Stimulated activated CD4-positive, alpha-beta T cell treated with anti-CD3 and anti-CD28 coated beads, Interleukin-12 subunit alpha, Interleukin-12 subunit beta, amount 100 ng/mL, for 4 hours (primary cell): ENCODE measurements at regions not wholly inside any gene's neighbourhood (a gene's known extent, or its start where the extent isn't known, plus 50 kb on each side); places are given as distances from the start of the nearest gene placed in this dataset.
"Not testable (repeated sequence)": the region's sequence is repeated elsewhere in the genome, so short reads cannot be mapped to it uniquely, and the experiment has no call there.

Source experiments
- DNase-seq: peaks from one replicate; pipeline ENCODE4 v3.0.0-alpha.2; 2020

GRCh38 chr21:9572782-9573181, 948.6 kb upstream of the TPTE start:
- DNase-seq = not testable (repeated sequence)

DNA sequence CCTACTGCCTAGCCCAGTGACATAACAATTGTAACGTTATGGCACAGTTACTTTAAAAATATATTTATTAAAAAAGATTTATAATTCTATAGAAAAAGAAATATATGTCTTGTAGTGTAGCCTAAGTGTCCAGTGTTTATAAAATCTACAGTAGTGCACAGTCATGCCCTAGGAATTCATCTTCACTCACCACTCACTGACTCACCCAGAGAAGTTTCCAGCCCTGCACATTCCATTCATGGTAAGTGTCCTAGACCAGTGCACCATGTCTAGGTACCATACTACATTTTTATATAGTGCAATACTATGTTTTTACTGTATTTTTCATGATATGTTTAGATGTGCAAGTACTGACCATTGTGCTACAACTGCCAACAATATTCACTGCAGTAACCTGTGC, 947.9 kb upstream of the TPTE start:
- not testable (repeated sequence) for DNase-seq

GRCh38 chr21:9579275-9579674, 942.1 kb upstream of the TPTE start:
- DNase-seq = not testable (repeated sequence)

DNA sequence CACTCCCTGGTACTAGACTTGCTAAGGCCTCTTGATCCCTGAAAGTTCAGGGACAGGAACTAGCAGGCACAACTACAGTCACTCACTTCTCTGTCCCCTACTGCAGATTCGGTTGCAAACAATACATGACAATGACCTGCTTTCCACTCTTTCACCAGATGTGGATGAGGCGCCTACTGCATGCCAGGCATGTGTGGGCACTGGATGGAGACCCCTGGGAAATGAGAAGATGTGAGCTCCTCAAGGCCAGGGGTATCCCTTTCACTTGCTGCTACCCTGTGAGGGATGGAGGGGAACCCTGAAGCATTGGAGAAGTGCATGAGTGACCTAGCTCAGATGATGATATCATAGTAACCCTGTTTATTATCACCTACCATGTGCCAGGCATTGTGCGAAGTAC, 933.4 kb upstream of the TPTE start:
- not testable (repeated sequence) for DNase-seq

DNA sequence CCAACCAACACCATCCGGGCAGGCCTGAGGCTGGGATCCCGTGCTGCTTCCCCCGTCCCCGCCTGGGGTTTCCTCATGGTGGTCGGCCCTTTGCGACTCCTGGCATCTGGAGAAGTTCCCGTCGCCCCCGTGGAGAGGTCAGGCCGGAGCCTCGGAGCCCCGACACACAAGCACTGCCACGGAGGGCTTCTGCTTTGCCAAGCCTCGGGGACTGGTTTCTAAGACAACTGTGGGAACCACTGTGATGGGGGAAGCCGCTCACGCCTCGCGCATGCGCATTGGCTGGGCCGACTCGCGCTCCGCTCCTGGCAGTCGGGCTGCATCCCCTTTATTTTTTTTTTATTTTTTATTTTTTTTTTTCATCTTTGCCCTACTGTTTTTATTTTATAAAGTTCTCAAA, 928.8 kb upstream of the TPTE start:
- DNase-seq = not testable (repeated sequence)

GRCh38 chr21:9593646-9594045, 927.7 kb upstream of the TPTE start:
- DNase-seq = not testable (repeated sequence)

DNA sequence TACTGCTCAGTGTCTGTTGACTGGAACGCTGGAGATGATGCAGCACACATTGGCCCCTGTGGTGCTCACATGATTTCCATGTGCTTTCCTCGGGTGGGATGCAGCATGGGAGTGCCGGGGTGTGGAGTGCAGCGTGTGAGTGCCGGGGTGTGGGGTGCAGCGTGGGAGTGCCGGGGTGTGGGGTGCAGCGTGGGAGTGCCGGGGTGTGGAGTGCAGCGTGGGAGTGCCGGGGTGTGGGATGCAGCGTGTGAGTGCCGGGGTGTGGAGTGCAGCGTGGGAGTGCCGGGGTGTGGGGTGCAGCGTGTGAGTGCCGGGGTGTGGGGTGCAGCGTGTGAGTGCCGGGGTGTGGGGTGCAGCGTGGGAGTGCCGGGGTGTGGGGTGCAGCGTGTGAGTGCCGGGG, 907.4 kb upstream of the TPTE start:
- not testable (repeated sequence) for DNase-seq

DNA sequence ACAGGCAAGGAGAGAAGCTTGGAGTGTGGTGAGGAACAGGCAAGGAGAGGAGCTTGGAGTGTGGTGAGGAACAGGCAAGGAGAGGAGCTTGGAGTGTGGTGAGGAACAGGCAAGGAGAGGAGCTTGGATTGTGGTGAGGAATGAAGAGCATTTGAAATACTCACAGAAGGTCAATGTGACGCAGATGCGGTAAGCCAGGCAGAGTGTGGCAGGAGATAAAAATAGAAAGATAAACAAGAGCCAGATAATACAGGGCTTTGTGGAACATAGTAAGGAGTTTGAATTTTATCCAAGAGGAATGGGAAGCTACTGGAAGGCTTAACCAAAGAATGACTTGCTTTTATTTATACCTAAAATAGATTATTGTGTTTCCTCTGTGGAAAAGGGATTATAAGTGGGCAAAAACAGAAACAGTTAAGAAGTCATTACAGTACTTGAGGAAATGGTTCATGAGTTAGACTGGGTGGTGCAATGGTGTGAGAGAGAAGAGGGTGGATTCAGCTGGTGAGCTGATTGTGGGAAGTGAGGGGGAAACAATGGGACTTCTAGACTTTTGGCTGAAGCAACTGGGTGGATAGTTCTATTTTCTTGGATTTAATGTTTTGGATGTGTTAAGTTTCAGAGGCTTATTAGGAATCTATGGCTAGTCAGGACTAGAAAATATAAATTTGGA, 900.1 kb upstream of the TPTE start:
- DNase-seq = not testable (repeated sequence)

DNA sequence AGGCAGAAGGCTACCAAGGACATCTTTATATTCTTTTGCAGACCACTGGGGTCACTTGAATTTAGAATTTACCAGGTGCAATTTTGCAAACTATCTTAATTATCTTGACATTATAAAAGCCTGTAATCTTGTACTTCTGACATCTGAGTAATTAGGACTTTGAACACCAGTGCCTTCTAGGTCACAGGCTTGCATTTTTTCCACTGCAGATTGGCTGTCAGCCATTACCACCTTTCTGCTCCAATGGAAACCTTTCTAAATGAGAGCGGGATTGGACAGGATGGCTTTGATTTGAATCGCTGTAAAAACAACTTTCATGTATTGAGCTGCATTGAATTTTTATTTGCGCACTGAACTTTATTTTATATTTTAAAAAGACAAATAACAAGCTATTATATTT, 893.3 kb upstream of the TPTE start:
- not testable (repeated sequence) for DNase-seq

DNA sequence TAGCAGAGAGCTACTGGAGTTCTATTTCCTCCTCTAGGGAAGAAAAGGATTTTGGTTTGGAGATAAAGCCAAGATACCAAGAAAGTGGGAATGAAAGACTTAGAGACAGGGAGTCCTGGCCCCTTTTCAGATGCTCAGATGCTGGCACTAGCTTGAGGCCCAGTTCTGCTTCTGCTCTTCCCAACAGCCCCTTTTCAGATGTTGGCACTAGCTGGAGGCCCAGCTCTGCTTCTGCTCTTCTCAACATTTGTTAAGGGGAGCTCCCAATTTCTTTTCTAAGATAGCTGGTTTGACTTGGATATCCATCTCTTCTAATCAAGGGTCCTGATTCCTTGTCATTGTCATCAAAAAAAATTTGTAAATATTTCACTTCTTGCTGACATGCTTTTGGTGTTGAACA, 874.0 kb upstream of the TPTE start:
- DNase-seq = not testable (repeated sequence)

DNA sequence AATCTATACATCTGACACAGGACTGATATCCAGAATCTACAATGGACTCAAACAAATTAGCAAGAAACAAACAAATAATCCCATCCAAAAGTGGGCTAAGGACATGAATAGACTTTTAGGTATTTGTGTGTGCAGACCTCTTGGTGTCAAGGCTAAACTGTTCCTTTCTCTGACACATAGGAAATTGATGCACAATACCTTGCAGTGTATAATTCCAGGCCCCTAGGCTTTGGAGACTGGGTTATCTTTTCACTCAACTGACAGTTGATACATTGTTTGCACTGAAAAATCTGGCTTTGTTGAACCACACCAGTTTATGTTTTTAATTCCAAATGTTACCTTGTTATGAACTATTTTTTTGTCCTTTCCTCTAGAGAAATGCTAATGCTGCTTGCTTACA, 873.1 kb upstream of the TPTE start:
- DNase-seq = not testable (repeated sequence)

DNA sequence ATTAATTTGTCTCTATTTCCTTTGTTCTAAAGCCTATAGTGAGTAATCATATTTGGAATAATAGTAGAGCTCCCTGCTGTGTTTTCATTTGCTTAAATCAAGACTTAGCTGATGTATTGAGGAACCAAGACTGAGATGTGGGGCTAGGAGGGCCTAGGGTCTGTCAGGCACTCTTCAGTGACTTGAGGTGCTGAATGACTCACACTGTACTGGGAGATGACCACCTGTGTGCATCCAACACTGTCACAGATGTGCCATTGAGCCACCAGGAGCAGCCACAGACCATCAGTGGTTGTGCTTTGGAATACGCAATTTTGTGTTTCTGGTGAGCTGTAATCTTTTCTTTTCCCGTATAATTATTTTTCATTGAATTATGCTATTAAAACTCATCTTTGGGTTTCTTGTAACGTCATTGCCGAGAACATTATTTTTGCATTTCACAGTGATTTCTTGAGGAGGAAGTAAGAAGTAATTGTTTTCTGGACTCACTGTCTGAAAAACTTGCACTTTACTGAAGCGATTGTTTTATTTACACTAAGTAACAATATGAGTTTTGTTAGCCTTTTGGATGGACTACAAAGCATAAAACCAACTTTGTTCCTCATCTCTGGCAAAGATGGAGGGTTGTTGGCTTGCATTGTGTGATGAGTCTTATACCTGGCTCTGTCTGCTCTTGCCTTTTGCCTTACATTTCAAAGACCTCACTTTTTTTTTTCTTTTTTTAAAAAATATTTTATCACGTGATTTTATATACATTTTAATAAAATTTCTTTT, 872.2 kb upstream of the TPTE start:
- DNase-seq = not testable (repeated sequence)

- DNase-seq = not testable (repeated sequence)
Observed at GRCh38 chr21:9652819-9653218, 868.6 kb upstream of the TPTE start.

- DNase-seq = not testable (repeated sequence)
Observed at GRCh38 chr21:9655221-9655620, 866.2 kb upstream of the TPTE start.

- not testable (repeated sequence) for DNase-seq
Observed at GRCh38 chr21:9656455-9656854, 864.9 kb upstream of the TPTE start.

DNA sequence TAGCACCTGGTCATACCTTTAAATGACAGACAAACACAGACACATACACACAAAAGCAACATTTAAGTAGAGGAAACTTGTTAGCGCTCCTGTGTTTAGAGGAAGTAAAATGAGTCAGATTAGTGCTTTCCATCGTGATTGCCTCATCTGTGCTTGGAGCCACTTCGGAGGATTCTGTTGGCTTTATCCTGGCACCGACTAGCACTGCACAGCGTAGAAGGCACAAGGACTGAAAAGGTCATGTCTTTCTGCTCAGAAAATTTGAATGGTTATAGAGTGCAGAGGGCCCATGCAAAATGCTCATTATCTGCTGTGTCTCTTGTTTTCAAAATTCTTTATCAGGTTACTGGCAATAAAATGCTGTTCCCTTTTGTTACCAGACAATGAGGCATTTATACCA, 863.6 kb upstream of the TPTE start:
- DNase-seq = not testable (repeated sequence)

GRCh38 chr21:9659877-9660276, 861.5 kb upstream of the TPTE start:
- DNase-seq = not testable (repeated sequence)

GRCh38 chr21:9663914-9664729, 857.3 kb upstream of the TPTE start:
- DNase-seq = not testable (repeated sequence)

DNA sequence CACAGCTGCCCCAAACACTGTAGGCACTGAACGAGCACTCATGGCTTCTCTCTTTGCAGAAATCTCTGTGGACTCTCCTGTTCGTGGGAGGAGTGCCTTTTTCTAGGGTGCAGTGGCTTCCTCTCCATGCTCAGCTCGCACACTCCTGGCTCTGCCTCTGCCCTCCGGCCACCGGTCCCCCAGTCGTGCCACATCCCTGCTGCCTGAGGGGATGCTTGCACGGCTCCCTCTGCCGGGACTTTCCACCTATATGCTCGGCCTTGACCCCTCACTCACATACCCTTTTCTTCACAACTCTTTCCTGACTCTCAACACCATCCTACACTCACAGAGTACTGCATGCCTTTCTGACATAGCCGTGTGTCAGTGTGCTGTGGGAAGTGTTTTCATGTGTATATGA, 845.6 kb upstream of the TPTE start:
- not testable (repeated sequence) for DNase-seq

- DNase-seq = not testable (repeated sequence)
Observed at GRCh38 chr21:9679029-9679428, 842.4 kb upstream of the TPTE start.

GRCh38 chr21:9688945-9689344, 832.4 kb upstream of the TPTE start:
- DNase-seq = not testable (repeated sequence)

DNA sequence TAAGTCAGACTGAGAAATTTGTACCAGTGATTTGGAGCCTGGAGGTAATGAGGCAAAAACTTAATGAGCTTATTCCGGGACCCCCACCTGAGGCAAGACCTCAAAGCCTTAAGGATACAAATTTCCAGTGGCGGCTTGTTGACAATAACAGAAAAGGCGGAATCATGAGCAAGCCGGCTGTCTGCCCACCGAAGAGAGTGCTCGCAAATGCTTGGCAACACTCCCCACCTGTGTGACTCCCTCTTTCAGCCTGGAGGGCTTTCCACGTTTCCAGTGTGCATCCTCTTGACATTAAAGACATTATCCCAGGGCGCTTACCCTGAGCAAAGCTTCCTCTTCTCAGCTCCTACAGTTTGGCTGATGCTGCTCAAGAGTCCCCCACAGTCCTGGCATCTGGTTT, 830.4 kb upstream of the TPTE start:
- DNase-seq = not testable (repeated sequence)

GRCh38 chr21:9695759-9696158, 825.6 kb upstream of the TPTE start:
- not testable (repeated sequence) for DNase-seq
